Posterior cingulate gyrus (tissue), 11 donors: ENCODE measurements at regions not wholly inside any gene's neighbourhood (a gene's known extent, or its start where the extent isn't known, plus 50 kb on each side); places are given as distances from the start of the nearest gene placed in this dataset.
"Not testable (repeated sequence)": the region's sequence is repeated elsewhere in the genome, so short reads cannot be mapped to it uniquely, and the experiment has no call there.

Experiments
- DNase-seq, 10 donors: peaks; one replicate each; pipeline versions ENCODE4 v3.0.0 to v3.0.0-alpha.2; 2020 to 2021; ENCODE audit warnings: mixed read lengths in 3 of 10
- intact Hi-C: fragments of 100-400 bp; cut with DNase I; formaldehyde crosslinking; loops from one replicate; pipeline ENCODE4 v1.15.1; 2023

GRCh38 chr9:26262421-26263107 is 584.3 kb upstream of the TUSC1 start:
- no peak for DNase-seq
- intact Hi-C loops = no loop called here

DNA sequence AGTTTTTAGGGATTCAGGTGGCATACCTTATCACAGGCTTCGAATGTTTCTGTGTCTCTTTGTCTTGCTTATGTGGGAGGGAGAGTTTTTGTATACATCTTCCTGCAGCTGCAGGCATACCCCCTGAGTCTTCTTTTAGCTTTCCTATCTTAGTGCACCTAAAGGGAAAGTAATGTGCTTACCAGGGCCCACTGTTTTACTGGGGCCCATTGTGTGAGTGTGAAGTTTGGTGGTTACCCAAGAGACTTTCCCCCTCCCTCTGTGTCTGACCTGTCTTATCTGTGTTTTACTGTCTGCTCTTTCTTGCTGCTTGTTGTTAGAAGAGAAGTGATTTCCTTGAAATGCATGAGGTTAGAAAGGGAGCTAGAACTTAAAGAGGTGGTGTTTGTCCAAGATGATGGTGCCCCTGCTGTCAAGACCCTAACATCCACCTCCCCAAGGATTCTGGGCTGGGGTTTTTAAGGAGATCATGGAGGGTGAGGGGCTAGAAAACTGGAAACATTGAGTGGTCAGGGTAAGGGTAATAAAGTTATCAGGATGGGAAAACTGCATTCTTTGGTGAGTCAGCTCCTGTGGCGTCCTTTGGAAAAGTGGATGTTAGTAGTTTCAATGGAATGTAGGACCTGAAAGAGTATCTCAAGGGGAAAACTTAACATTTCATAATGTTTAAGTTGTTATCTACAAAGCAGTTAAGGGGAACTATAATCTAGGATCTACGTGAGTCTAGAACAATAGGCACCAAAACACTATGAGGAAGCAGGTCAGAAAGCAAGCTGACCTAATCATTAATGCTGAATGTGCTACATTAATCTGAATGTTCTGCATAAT is 583.5 kb upstream of the TUSC1 start:
- intact Hi-C loops = no loop called here
- DNase-seq = no peak

DNA sequence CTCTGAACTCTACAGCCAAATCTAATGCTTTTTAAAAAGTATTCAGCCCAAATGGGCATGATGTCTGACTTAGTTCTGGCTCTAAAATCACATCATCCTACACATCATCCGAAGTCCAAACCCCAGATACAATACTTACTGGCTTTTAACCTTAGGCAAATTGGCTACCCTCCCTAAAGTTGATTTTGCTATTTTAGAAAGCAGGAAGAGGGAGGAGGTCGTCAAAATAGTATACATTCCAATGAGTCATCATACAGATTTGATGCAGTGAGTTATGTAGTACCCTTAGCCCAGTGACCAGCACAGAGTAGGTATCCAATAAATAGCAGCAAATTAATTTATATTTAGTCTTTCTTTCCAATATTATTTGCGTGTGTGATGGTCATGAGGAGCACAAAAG is 582.0 kb upstream of the TUSC1 start:
- no peak for DNase-seq
- intact Hi-C loops = no loop called here

DNA sequence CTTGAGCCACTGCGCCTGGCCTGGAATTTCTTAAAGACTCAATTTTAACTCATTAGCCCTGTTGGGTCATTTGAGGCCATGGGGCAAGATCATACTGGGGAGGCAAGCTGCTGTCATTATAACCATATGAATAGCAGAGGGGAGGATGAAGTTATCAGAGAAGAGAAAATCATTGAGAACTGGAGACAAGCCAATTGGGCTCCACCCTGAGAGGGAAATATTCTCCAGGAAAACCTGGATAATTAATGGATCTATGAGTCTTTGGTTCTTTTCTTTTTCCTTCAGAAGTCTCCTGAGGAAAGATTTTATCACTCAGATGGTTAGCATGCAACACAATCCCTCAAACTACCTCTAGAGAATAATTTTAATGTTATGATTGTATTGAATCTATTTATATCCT is 569.6 kb upstream of the TUSC1 start:
- intact Hi-C loops = no loop called here
- DNase-seq = no peak

- no peak for DNase-seq
- intact Hi-C loops = no loop called here
These were observed 566.6 kb upstream of the TUSC1 start for GRCh38 chr9:26244661-26245451.

DNA sequence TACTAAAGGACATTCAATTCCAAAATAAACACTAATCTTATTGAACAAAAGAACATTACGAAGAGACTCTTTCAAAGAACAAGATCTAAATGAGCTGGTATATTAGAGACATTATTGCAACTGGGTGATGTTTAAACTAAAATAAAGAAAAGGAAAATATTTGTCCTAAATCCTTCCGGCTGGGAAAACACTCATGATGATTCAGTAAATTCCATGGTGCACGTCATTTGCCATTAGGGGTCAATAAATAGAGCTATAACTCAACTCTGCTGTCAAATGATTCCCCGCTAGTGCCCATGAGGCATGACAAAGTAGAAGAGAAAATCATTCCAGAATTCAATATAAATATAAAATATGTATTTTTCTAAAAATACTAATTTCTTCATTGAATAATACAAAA is 565.5 kb upstream of the TUSC1 start:
- no peak for DNase-seq
- intact Hi-C loops = no loop called here

DNA sequence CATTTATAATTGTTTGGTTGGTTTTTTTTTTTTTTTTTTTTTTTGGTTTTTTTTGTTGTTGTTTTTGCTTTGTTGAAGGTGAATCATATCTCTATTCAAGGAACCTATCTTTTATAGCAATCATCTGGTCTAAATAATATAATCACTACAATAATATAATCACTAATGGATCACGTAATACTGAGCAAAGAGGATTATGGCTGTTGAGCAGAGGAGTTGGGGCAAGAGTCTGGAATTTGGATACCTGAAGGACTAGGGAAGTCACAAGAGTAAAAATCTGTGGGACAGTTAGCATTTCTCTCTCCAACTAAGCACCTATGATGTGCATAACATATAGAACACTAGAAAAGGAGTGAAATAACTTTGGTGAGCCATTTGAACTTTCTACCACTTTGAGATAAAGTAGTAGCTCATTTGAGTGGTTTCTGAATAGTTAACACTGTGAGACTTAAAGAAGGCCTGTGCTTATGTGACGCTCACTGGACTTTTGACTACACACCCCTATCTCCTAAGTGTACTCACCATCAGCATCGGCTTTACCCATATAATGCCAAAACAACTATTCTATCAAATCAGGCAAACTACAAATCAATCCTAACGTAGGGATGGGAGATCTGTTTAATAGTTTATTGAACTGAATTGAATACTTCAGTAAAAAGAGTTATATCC is 564.9 kb upstream of the TUSC1 start:
- intact Hi-C loops = no loop called here
- no peak for DNase-seq

DNA sequence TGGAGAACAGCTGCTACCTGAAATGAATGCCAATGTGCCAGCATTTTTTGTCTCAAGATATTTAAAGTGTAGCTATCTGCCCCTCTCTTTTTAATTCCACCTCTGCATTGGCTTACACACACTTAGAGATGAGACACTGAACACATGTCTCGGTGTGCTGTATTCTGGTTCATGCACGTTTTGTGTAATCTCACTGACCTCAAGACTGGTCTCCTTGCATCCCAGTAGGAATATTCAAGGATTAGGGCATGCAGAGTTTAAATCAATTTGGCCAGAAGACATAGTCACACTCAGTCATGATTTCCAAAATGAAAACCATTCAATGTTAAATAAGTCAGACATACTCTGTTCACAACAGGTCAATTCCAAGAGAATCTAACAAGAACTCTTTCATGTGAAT is 561.8 kb upstream of the TUSC1 start:
- no peak for DNase-seq

DNA sequence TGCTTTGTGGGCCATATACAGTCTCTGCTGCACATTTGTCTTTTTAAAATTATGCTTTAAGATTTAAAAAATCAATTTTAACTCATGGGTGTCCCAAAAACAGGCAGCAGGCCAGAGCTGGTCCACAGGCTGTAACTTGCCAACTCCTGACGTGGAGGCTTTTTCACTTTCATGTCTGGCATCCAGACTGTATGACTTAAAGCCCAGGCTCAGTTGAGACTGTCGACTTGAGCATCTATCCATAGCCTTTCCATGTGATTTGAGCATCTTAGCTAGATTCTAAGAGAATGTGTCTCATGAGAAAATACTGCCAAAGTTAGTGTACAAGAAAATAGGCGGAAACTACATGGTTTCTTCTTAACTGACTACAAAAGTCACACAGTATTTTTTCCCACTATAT is 559.0 kb upstream of the TUSC1 start:
- no peak for DNase-seq
- intact Hi-C loops = no loop called here

More for the DNA sequence above, 561.8 kb upstream of the TUSC1 start:
- intact Hi-C loops = no loop called here

DNA sequence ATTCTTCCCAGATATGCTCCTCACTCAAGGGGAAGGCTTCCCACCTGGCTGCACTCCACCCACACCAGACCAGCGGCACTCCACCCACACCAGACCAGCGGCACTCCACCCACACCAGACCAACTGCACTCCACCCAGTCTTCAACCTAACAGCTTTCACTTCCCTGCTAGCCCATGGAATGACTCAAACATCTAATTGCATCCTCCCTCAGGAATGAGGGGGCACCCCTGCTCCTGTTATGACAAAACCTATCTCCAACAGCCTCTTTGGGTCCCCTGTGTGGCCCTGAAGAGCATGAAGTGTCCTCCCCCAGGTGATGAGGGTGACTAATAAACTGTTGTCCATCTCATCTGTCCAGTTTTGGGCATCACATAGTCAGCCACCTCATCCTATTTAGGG is 556.6 kb upstream of the TUSC1 start:
- DNase-seq = peak in 1 of 10 donors; percentile 29
- intact Hi-C loops = no loop called here

- DNase-seq = no peak
- intact Hi-C loops = no loop called here
These were observed 553.1 kb upstream of the TUSC1 start for GRCh38 chr9:26231391-26231790.

GRCh38 chr9:26229324-26230054 is 551.2 kb upstream of the TUSC1 start:
- intact Hi-C loops = no loop called here
- no peak for DNase-seq

DNA sequence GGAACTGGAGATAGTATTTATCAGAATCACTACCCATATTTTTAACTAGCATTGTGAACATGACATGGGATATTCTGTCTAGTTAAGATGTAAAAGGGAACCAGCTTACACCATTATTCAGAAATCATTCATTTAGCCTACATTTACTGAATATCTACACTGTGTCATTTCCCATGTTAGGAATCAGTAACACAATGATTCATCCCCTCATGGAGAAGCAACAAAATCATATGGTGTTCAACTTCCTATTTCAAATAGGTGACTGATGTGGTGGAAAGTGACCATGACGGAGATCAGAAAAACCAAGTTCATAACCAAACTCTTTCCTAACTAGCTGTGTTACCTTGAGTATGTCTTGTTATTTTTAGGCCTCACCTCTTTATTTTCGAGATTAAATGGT is 550.0 kb upstream of the TUSC1 start:
- DNase-seq = no peak
- intact Hi-C loops = no loop called here

DNA sequence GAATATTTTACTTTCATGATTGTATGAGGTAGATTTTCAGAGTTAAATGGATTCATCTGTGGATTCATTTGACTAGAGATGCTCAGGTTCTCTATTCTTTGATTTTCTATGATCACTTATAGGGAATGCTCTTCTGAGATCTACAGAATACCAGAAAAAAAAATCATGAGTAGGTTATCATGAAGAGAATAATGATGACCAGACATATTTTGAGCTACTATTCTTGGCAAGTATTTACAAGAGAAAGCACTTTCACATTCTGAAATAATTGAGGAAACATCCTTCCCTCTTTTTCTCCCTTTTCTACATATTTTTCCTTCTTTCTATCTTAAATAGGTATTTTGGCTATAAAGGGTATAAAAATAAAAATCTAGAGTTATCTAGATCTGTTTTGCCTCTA is 543.0 kb upstream of the TUSC1 start:
- DNase-seq = no peak
- intact Hi-C loops = no loop called here

DNA sequence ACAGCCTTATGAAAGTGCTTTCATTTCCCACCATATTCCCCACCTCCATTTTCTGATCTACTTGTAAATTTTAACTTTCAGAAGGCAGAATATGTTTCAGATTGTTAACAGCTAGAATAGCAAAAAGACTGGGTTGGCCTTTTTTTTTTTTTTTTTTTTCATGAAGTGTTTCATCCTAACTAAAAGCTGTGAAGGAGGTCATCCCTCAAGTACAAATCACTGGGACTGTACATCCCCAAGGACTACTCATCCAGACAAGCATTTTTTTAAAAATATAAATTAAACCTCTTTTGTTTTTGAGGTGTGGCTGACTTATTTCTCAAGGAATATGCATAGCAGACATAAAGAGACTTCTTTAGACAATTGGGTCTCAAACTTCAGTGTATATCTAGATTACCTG is 542.1 kb upstream of the TUSC1 start:
- DNase-seq = no peak
- intact Hi-C loops = no loop called here

- intact Hi-C loops = no loop called here
- peak in 6 of 10 donors; percentile 24 to 87 (median 54) for DNase-seq
These were observed 541.7 kb upstream of the TUSC1 start for GRCh38 chr9:26219961-26220360.

GRCh38 chr9:26216702-26217101 is 538.5 kb upstream of the TUSC1 start:
- DNase-seq = no peak
- intact Hi-C loops = no loop called here

DNA sequence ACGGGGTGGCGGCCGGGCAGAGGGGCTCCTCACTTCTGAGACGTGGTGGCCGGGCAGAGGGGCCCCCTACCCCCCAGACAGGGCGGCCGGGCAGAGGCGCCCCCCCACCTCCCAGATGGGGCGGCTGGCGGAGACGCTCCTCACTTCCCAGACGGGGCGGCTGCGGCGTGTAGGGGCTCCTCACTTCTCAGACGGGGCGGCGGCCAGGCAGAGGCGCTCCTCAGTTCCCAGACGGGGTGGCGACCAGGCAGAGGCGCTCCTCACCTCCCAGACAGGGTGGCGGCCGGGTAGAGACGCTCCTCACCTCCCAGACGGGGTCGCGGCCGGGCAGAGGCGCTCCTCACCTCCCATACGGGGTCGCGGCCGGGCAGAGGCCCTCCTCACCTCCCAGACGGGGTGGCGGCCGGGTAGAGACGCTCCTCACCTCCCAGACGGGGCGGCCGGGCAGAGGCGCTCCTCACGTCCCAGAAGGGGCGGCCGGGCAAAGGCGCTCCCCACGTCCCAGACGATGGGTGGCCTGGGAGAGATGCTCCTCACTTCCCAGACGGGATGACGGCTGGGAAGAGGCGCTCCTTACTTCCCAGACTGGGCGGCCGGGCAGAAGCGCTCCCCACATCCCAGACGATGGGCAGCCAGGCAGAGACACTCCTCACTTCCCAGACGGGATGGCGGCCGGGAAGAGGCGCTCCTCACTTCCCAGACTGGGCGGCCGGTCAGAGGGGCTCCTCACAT is 536.6 kb upstream of the TUSC1 start:
- DNase-seq = peak in 3 of 10 donors; percentile 48 to 84 (median 72)
- intact Hi-C loops = not testable (repeated sequence)

GRCh38 chr9:26210338-26210851 is 532.2 kb upstream of the TUSC1 start:
- intact Hi-C loops = no loop called here
- peak in 6 of 10 donors; percentile 27 to 79 (median 36) for DNase-seq
